Lower lobe of right lung (tissue), 2 donors: ENCODE measurements at regions not wholly inside any gene's neighbourhood (a gene's known extent, or its start where the extent isn't known, plus 50 kb on each side); places are given as distances from the start of the nearest gene placed in this dataset.

Source experiments
- ATAC-seq, 2 donors: fragments of 200-7000 bp; cut with Tn5 transposase; one replicate each; pipeline ENCODE4 v1.9.1; 2020 to 2022; ENCODE audit warnings: mild to moderate bottlenecking in 2 of 2, moderate library complexity in 2 of 2
- DNase-seq: peaks from one replicate; pipeline ENCODE4 v3.0.0-alpha.2; 2020
- H3K27ac ChIP-seq: fragments of 200-600 bp; one replicate; pipeline ENCODE4 v1.8.0; 2022
- H3K27me3 ChIP-seq: fragments of 200-600 bp; one replicate; pipeline ENCODE4 v1.8.0; 2022; ENCODE audit warnings: low read depth
- H3K36me3 ChIP-seq: fragments of 200-600 bp; one replicate; pipeline ENCODE4 v1.8.0; 2022; ENCODE audit warnings: mild to moderate bottlenecking
- H3K4me1 ChIP-seq: fragments of 200-600 bp; one replicate; pipeline ENCODE4 v1.8.0; 2022
- H3K4me3 ChIP-seq: fragments of 200-600 bp; one replicate; pipeline ENCODE4 v1.8.0; 2022; ENCODE audit warnings: mild to moderate bottlenecking
- H3K9me3 ChIP-seq: fragments of 200-600 bp; one replicate; pipeline ENCODE4 v1.8.0; 2022
- intact Hi-C: fragments of 100-400 bp; cut with DNase I; formaldehyde crosslinking; loops from one replicate; pipeline ENCODE4 v1.11.0; 2022
- TF ChIP-seq, protein P1 (sequence below): fragments of 200-600 bp; IDR thresholded peaks from one replicate; pipeline ENCODE4 v1.8.0; 2022; ENCODE audit warnings: antibody characterized with exemption, mild to moderate bottlenecking
- donor health status: DM: no; HTN: yes; CAD: no; lungs with severe emphysema.

DNA sequence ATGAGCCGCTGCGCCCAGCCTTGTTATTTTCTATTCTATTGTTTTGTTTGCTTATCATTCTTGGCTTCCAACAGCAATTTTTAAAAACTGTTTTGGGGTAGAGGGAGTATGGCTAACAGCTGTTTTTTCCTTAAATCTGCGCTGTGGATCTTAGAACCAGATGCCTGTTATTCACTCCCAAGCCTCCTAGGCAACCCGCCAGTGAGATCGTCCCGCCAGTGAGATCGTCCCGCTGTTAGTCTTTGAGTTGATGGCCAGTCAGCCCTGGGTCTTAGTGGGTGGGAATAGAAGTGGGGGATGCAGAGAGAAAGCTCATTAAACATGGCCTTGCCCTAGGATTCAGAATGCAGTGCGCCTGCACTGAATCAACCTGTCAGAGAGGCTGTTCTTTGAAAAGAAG lies 67.3 kb upstream of the BICD1 start:
- Histone ChIP-seq H3K4me3 (no peak overlapping the region), H3K27ac (no peak overlapping the region), H3K4me1 (no peaks in the 10 kb centered on the region), H3K27me3 (no peaks in the 10 kb centered on the region), H3K9me3 (peaks cover 11% of the 10 kb centered on the region), H3K36me3 (no peaks in the 10 kb centered on the region)
- DNase-seq: no peak
- TF ChIP-seq, protein P1, sequence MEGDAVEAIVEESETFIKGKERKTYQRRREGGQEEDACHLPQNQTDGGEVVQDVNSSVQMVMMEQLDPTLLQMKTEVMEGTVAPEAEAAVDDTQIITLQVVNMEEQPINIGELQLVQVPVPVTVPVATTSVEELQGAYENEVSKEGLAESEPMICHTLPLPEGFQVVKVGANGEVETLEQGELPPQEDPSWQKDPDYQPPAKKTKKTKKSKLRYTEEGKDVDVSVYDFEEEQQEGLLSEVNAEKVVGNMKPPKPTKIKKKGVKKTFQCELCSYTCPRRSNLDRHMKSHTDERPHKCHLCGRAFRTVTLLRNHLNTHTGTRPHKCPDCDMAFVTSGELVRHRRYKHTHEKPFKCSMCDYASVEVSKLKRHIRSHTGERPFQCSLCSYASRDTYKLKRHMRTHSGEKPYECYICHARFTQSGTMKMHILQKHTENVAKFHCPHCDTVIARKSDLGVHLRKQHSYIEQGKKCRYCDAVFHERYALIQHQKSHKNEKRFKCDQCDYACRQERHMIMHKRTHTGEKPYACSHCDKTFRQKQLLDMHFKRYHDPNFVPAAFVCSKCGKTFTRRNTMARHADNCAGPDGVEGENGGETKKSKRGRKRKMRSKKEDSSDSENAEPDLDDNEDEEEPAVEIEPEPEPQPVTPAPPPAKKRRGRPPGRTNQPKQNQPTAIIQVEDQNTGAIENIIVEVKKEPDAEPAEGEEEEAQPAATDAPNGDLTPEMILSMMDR: no peak
- intact Hi-C loops: no loop called here
- no peak for ATAC-seq

DNA sequence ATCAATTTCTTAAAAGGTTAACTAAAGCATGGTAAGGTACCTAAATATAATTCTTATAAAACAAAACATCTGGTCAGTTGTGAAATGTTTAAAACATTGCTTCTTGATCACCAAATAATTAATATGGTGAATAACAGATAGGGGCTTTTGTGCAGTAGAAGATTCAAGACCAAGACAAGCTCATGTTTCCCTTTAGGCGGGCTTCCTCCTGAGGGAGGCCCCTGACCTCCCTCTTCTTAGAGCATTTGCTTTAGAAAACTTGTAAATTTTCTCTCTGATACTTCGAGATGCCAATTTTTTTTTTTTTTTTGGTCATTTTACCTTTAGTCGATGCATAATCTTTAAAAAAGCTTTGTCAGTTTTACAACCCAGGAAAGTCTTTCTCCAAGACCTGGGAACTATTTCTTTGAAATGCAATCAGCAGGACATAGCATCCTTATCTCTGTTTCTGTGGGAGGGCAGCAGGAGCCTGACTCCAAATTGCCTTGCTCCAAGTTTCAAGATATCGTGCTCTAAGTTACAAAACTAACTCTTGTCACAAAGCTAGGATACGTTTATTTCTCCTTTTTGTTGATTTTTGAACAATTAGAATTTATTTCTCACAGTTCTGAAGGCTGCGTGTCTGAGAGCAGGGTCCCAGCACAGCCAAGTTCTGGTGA lies 66.6 kb upstream of the BICD1 start:
- TF ChIP-seq, protein P1: no peak
- Histone ChIP-seq H3K27me3 (no peaks in the 10 kb centered on the region), H3K36me3 (no peaks in the 10 kb centered on the region), H3K4me3 (no peak overlapping the region), H3K9me3 (peaks cover 11% of the 10 kb centered on the region), H3K27ac (no peak overlapping the region), H3K4me1 (no peaks in the 10 kb centered on the region)
- DNase-seq (no peak), ATAC-seq (no peak)
- intact Hi-C loops: no loop called here

DNA sequence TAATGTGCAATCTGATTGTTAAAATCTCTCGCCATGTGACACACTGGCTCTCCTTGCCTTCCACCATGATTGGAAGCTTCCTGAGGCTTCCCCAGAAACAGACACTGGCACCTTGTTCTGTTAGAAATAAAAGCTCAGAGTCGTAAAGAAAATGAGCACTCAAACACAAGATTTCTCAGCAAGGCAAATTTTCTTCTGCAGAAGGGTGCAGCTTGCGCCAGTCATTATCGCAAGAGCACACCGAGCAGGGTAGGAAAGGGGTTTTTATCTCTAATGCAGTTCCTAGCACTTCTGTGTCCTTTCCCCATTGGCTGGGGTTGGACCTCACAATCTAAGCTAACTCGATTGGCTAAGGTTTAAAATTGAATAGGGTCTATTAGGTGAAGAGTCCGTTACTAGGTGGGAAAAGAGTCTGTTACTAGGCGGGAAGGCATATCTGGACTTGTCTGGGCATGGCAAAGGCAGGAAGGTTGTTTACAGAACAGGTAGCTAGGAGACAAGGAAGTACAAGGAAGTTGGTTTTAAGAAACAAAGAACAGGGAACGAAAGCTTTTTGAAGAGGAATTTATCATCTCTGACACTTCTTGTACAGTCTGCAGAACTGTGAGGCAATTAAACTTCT lies 62.6 kb upstream of the BICD1 start:
- DNase-seq (no peak), ATAC-seq (no peak)
- TF ChIP-seq, protein P1: no peak
- H3K4me3 ChIP-seq: no peak overlapping the region
- H3K4me1 ChIP-seq: no peaks in the 10 kb centered on the region
- H3K27me3 ChIP-seq: no peaks in the 10 kb centered on the region
- intact Hi-C loops: no loop called here
- H3K9me3 ChIP-seq: peaks cover 11% of the 10 kb centered on the region
- no peak overlapping the region for H3K27ac ChIP-seq
- H3K36me3 ChIP-seq: no peaks in the 10 kb centered on the region

DNA sequence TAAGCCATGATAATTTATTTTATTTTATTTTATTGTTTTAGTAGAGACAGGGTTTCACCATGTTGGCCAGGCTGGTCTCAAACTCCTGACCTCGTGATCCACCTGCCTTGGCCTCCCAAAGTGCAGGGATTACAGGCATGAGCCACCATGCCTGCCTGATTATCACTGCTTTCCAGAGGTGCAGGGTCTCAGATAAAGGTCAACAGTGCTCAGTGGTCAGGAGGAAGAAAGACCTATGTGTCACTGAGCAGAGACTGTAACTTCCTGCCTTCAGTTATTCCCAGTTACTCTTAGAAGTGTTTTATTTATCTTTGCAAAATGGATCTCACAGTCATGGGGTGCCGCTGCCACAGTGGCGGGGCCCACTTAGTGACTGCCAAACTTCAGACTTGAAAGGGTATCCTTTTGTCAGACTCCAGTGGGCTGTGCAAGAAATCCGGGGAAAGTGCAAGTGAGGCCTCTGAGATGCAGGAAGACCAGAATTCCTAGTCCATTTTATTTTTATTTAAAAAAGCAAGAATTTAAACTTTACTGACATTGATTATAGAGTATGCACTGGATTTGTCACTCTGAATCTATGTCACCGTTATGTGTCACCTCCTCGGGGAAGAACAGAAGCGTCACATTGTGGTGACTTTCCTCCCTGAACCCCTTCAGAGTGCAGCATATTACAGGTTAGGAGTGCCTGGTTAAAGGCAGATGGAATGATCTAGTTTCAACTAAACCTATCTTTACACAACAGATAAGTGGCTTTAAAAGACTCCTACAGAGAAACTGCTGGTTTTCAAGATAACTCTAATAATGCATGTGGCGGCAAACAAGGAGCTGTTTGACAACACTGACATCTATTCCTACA lies 59.1 kb upstream of the BICD1 start:
- no peaks in the 10 kb centered on the region for H3K4me1 ChIP-seq
- intact Hi-C loops: no loop called here
- ATAC-seq: no peak
- no peak overlapping the region for H3K4me3 ChIP-seq
- no peaks in the 10 kb centered on the region for H3K27me3 ChIP-seq
- H3K36me3 ChIP-seq: no peaks in the 10 kb centered on the region
- no peak overlapping the region for H3K27ac ChIP-seq
- DNase-seq: no peak
- peaks cover 11% of the 10 kb centered on the region for H3K9me3 ChIP-seq
- TF ChIP-seq, protein P1: no peak

DNA sequence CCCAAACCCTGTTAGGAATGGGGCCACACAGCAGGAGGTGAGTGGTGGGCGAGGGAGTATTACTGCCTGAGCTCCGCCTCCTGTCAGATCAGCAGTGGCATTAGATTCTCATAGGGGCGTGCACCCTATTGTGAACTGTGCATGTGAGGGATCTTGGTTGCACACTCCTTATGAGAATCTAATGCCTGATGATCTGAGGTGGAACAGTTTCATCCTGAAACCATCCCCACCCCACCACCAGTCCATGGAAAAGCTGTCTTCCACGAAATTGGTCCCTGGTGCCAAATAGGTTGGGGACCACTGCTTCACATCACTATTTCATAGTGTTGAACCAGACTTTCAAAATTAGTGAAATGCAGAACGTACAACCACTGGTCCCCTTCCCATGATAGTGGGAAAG lies 57.9 kb upstream of the BICD1 start:
- Histone ChIP-seq H3K27me3 (no peaks in the 10 kb centered on the region), H3K36me3 (no peaks in the 10 kb centered on the region), H3K9me3 (peaks cover 5% of the 10 kb centered on the region), H3K4me3 (no peak overlapping the region), H3K4me1 (no peaks in the 10 kb centered on the region), H3K27ac (no peak overlapping the region)
- intact Hi-C loops: no loop called here
- ATAC-seq: no peak
- DNase-seq: no peak
- TF ChIP-seq, protein P1: no peak
